HCT116 (cell line): ENCODE measurements at regions not wholly inside any gene's neighbourhood (a gene's known extent, or its start where the extent isn't known, plus 50 kb on each side); places are given as distances from the start of the nearest gene placed in this dataset.

Experiments used
- CEBPB ChIP-seq: IDR thresholded peaks from 2 replicates; pipeline ENCODE4 v1.6.1; 2012; ENCODE audit warnings: low read depth
- POLR2A ChIP-seq: IDR thresholded peaks from 2 replicates; pipeline ENCODE4 v1.7.0; 2011; ENCODE audit warnings: borderline replicate concordance; ENCODE audit not compliant: insufficient read depth, insufficient read length; ENCODE audit errors: extremely low read depth
- SIN3A ChIP-seq: IDR thresholded peaks from 2 replicates; pipeline ENCODE4 v1.6.1; 2012; ENCODE audit warnings: low read depth
- TF ChIP-seq, protein P1 (sequence below), 3 experiments: fragments of 200-600 bp in 1 of 3; sonication (generic) in 1 of 3; IDR thresholded peaks in 2 of 3; conservative IDR thresholded peaks in 1 of 3; 2 replicates each; pipeline ENCODE4 v1.5.1; 2012 to 2017; ENCODE audit warnings: low read depth in 2 of 3, low read length in 2 of 3, antibody characterized with exemption in 1 of 3, borderline replicate concordance in 1 of 3, control low read depth in 1 of 3, mild to moderate bottlenecking in 1 of 3, mixed read lengths in 1 of 3, mixed run types in 1 of 3, moderate library complexity in 1 of 3; ENCODE audit not compliant: insufficient read depth in 1 of 3

DNA sequence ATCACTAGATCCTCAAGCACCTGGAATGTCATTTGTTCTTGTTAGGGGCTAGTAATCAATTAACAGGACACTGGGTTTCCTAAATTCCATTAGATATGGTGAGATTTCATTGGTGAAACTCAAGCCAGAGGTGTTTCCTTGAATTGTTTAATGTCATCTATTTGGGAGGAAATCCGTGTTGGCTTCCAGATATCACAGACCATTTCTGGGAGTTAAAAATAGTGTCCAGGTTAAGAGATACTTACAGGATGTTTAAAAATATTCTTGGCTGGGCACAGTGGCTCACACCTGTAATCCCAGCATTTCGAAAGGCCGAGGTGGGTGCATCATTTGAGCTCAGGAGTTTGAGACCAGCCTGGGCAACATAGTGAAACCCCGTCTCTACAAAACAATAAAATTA is 688.3 kb upstream of the WWC1 start:
- TF ChIP-seq, protein P1, sequence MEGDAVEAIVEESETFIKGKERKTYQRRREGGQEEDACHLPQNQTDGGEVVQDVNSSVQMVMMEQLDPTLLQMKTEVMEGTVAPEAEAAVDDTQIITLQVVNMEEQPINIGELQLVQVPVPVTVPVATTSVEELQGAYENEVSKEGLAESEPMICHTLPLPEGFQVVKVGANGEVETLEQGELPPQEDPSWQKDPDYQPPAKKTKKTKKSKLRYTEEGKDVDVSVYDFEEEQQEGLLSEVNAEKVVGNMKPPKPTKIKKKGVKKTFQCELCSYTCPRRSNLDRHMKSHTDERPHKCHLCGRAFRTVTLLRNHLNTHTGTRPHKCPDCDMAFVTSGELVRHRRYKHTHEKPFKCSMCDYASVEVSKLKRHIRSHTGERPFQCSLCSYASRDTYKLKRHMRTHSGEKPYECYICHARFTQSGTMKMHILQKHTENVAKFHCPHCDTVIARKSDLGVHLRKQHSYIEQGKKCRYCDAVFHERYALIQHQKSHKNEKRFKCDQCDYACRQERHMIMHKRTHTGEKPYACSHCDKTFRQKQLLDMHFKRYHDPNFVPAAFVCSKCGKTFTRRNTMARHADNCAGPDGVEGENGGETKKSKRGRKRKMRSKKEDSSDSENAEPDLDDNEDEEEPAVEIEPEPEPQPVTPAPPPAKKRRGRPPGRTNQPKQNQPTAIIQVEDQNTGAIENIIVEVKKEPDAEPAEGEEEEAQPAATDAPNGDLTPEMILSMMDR (IDR thresholded peaks at IDR 0.05 in 2 of 3, conservative IDR thresholded peaks at IDR 0.05 in 1 of 3; ENCODE audit: borderline replicate concordance in 1 of 3, insufficient read depth in 1 of 3, low read depth in 2 of 3, low read length in 2 of 3): no peak
- TF ChIP-seq CEBPB (no peak), POLR2A (no peak), SIN3A (no peak)
